AG09319 (cell line): ENCODE measurements at regions not wholly inside any gene's neighbourhood (a gene's known extent, or its start where the extent isn't known, plus 50 kb on each side); places are given as distances from the start of the nearest gene placed in this dataset.

Experiments
- DNase-seq: peaks from one replicate; pipeline ENCODE4 v3.0.0-alpha.2; 2010; ENCODE audit warnings: low read depth; ENCODE audit errors: extremely low read depth
- TF ChIP-seq, protein P1 (sequence below): IDR thresholded peaks from 2 replicates; pipeline ENCODE4 v1.5.1; 2011; ENCODE audit warnings: low read depth, mild to moderate bottlenecking, inconsistent platforms, low read length, moderate library complexity

DNA sequence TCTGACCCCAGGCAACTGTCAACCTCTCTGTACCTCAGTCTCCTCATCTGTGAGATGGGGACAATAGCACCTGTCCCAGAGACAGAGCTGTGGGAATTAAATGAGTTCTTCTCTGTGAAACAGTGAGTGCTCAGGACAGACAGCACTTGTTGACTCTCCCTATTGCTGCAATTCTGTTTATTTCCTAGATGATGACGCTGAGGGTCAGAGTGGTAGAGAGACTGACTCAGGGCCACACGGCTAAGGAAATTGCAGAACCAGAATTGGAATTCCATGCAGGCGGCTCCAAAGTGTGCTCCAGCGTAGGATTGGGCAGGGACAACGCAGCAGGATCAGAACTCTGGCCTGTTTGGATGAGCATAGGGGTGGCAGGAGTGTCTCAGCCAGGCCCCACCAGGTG is 302.2 kb downstream of the C16orf95 start:
- TF ChIP-seq, protein P1, sequence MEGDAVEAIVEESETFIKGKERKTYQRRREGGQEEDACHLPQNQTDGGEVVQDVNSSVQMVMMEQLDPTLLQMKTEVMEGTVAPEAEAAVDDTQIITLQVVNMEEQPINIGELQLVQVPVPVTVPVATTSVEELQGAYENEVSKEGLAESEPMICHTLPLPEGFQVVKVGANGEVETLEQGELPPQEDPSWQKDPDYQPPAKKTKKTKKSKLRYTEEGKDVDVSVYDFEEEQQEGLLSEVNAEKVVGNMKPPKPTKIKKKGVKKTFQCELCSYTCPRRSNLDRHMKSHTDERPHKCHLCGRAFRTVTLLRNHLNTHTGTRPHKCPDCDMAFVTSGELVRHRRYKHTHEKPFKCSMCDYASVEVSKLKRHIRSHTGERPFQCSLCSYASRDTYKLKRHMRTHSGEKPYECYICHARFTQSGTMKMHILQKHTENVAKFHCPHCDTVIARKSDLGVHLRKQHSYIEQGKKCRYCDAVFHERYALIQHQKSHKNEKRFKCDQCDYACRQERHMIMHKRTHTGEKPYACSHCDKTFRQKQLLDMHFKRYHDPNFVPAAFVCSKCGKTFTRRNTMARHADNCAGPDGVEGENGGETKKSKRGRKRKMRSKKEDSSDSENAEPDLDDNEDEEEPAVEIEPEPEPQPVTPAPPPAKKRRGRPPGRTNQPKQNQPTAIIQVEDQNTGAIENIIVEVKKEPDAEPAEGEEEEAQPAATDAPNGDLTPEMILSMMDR, result no peak
- DNase-seq, result no peak

DNA sequence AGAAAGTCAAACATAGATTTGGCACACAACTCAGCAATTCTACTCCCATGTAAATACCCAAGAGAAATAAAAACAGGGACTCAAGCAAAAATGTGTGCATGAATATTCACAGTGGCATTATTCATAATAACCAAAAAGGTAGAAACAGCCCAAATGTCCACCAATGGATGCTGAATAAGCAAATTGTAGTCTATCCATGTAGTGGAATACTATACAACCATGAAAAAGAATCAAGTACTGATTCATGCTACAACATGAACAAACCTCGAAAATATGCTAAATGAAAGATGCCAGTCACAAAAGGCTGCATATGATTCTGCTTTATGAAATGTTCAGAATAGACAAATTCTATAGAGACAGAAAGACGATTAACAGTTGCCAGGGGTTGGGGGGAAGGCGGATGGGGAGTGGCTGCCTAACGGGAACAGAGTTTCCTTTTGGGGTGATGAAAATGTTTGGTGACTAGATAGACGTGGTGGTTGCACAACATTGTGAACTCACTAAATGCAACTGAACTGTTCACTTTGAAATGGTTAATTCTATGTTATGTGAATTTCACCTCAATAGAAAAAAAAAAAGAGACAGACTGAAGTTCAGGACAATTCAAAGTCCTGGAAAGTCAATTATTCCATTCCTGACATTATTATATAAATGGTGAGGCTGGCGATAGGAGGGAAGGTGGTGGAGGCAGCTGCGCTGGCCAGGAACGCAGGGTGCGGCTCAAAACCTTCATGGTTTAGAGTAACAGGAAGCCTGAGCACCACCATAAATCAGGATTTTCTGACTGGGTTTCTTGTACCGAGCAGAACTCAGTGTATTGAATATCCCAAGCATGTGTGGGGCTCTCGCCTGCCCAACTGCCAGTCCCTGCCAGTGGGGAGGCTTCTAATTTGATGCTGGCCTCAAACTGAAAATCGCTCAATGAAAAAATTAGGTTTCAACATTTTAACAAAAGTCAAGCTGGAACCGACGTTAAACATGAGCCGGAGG is 300.9 kb downstream of the C16orf95 start:
- TF ChIP-seq, protein P1, result no peak
- DNase-seq, result no peak

DNA sequence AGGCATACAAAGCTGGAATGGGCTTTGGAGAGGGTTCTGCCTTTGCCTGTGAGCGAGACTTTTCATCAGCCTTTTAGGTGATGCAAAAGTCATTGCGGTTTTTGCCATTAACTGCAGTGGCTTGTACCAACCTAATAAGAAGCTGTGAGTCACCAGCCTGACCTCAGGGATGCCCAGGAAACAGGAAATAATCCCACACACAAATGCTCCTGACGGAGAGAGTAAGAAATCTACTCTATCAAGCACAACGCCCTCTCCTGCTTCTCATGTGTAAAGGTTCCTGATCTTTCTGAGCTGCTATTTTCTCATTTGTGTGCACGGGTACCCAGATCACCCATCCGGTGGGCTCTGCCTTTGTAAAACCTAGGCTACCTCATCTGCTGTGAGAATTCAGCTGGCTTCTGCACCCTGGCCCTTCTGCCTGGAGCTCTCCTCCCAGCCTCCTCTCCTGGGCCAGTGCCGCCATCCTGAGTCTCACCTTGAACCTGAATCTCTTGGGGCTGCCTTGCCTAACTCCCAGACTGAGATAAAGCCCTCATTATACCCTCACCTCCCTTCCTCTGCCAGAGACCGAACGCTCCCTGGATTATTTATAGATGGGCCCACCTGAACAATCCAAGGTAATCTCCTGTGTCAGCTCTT is 299.7 kb downstream of the C16orf95 start:
- peak; percentile 49 for DNase-seq

GRCh38 chr16:87025676-87026075 is 291.5 kb downstream of the C16orf95 start:
- TF ChIP-seq, protein P1, result no peak
- DNase-seq, result no peak

More for the DNA sequence above, 299.7 kb downstream of the C16orf95 start:
- TF ChIP-seq, protein P1, result peak; percentile 31

DNA sequence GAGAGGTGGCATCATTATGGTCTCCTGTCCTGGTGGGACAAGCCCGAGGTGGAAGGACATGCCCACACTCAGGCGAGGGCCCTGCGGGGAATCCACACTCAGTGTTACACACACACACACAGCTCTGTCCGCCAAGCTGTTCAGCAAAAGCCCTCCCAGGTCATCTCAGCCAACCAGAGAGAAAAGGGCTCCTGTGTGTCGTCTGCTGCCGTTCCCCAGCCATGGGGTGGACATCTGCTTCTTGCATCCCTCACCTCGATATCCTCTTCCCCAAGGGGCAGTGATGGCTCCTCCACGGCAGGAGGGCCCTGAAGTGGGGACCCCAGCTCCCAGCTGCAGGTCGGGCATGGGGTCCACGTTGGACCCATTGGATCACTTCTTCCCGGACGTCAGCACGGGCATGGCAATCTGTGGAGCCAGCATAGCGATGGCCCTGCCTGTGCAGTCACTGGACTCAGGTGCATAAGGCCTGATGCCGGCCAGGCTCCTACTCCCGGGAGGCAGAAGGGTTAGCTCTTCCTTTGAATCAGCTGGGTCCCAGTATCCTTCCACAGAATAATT is 290.1 kb downstream of the C16orf95 start:
- TF ChIP-seq, protein P1, result no peak
- DNase-seq, result no peak

GRCh38 chr16:87028481-87029320 is 288.5 kb downstream of the C16orf95 start:
- TF ChIP-seq, protein P1, result no peak
- DNase-seq, result no peak
